HEK293 (cell line): ENCODE measurements at regions not wholly inside any gene's neighbourhood (a gene's known extent, or its start where the extent isn't known, plus 50 kb on each side); places are given as distances from the start of the nearest gene placed in this dataset.

Experiments
- CTCF ChIP-seq: fragments of 450-650 bp; formaldehyde crosslinking; IDR thresholded peaks from 2 replicates; pipeline ENCODE4 v1.5.1; 2016; ENCODE audit warnings: missing biosample characterization, missing genetic modification characterization
- ELK4 ChIP-seq: IDR thresholded peaks from 2 replicates; pipeline ENCODE4 v1.6.1; 2011; ENCODE audit warnings: mild to moderate bottlenecking, low read depth, low read length, borderline replicate concordance
- KLF16 ChIP-seq: fragments of 450-650 bp; formaldehyde crosslinking; IDR thresholded peaks from 2 replicates; pipeline ENCODE4 v1.5.1; 2017; ENCODE audit warnings: missing biosample characterization, missing genetic modification characterization
- PBX3 ChIP-seq: sonication (generic); formaldehyde crosslinking; IDR thresholded peaks from 2 replicates; pipeline ENCODE4 v1.8.1; 2022; ENCODE audit warnings: mild to moderate bottlenecking, moderate library complexity, missing genetic modification reagents
- PRDM4 ChIP-seq: fragments of 450-650 bp; formaldehyde crosslinking; IDR thresholded peaks from 2 replicates; pipeline ENCODE4 v1.5.1; 2017; ENCODE audit warnings: missing biosample characterization, missing genetic modification characterization
- REST ChIP-seq: fragments of 450-650 bp; formaldehyde crosslinking; IDR thresholded peaks from 2 replicates; pipeline ENCODE4 v1.5.1; 2016; ENCODE audit warnings: missing biosample characterization, missing genetic modification characterization
- ZNF354C ChIP-seq: fragments of 450-650 bp; formaldehyde crosslinking; IDR thresholded peaks from 2 replicates; pipeline ENCODE4 v1.5.1; 2016; ENCODE audit warnings: missing biosample characterization, missing genetic modification characterization, low read depth, borderline replicate concordance
- ZNF398 ChIP-seq: fragments of 450-650 bp; formaldehyde crosslinking; IDR thresholded peaks from 2 replicates; pipeline ENCODE4 v1.5.1; 2017; ENCODE audit warnings: missing biosample characterization, missing genetic modification characterization
- ZNF561 ChIP-seq: fragments of 450-650 bp; IDR thresholded peaks from 2 replicates; pipeline ENCODE4 v1.5.1; 2018; ENCODE audit warnings: missing biosample characterization, missing genetic modification characterization, borderline replicate concordance

- TF ChIP-seq KLF16 = no peak
- TF ChIP-seq ZNF561 (tag by site-specific recombination) = no peak
- no peak for TF ChIP-seq PRDM4
- no peak for TF ChIP-seq ZNF398 (tag by site-specific recombination)
- no peak for TF ChIP-seq ELK4
- TF ChIP-seq ZNF354C (tag by site-specific recombination) = no peak
- TF ChIP-seq REST (tag by site-specific recombination) = no peak
- TF ChIP-seq PBX3 (CRISPR knock-in tag) = no peak
- TF ChIP-seq CTCF (tag by site-specific recombination) = no peak
Observed at GRCh38 chr15:81589671-81590070, 215.7 kb upstream of the TMC3 start.
